HepG2 (cell line): ENCODE measurements at regions not wholly inside any gene's neighbourhood (a gene's known extent, or its start where the extent isn't known, plus 50 kb on each side); places are given as distances from the start of the nearest gene placed in this dataset.
A peak's percentile ranks its signal among the peaks of the same experiment; 100 is the strongest.

ENCODE experiments used
- ATF1 ChIP-seq: IDR thresholded peaks from 2 replicates; pipeline ENCODE4 v1.6.1; 2016; ENCODE audit warnings: mild to moderate bottlenecking, control low read depth
- ATF4 ChIP-seq, 2 experiments: fragments of 450-650 bp in 1 of 2; sonication (generic) in 1 of 2; formaldehyde crosslinking; IDR thresholded peaks; 2 replicates each; pipeline versions ENCODE4 v1.5.0 to v1.8.0; 2020 to 2022; ENCODE audit warnings: mild to moderate bottlenecking in 1 of 2, missing genetic modification reagents in 1 of 2
- BHLHE40 ChIP-seq: IDR thresholded peaks from 2 replicates; pipeline ENCODE4 v1.6.1; 2011; ENCODE audit warnings: low read length, improper control_type of control experiment
- CENPBD1 ChIP-seq: sonication (generic); formaldehyde crosslinking; IDR thresholded peaks from 2 replicates; pipeline ENCODE4 v1.8.0; 2022; ENCODE audit warnings: missing genetic modification reagents, low read depth, mild to moderate bottlenecking, borderline replicate concordance
- HCFC1 ChIP-seq: fragments of 150-350 bp; IDR thresholded peaks from 2 replicates; pipeline ENCODE4 v1.6.1; 2014; ENCODE audit warnings: low read depth, low read length
- ISX ChIP-seq: sonication (generic); formaldehyde crosslinking; conservative IDR thresholded peaks from 2 replicates; pipeline ENCODE4 v1.5.0; 2020; ENCODE audit warnings: missing genetic modification reagents
- LBX2 ChIP-seq: sonication (generic); formaldehyde crosslinking; IDR thresholded peaks from 2 replicates; pipeline ENCODE4 v1.5.0; 2020; ENCODE audit warnings: missing genetic modification reagents, mild to moderate bottlenecking, borderline replicate concordance
- NCOA2 ChIP-seq: sonication (generic); formaldehyde crosslinking; IDR thresholded peaks from 2 replicates; pipeline ENCODE4 v1.8.0; 2022; ENCODE audit warnings: inconsistent platforms
- NFATC3 ChIP-seq: sonication (generic); formaldehyde crosslinking; IDR thresholded peaks from 2 replicates; pipeline ENCODE4 v1.5.1; 2020; ENCODE audit warnings: mild to moderate bottlenecking, missing genetic modification reagents
- PBX2 ChIP-seq: IDR thresholded peaks from 2 replicates; pipeline ENCODE4 v1.6.1; 2016; ENCODE audit warnings: control low read depth
- PRDM15 ChIP-seq: sonication (generic); formaldehyde crosslinking; IDR thresholded peaks from 2 replicates; pipeline ENCODE4 v1.4.0; 2020; ENCODE audit warnings: missing genetic modification reagents
- RBFOX2 ChIP-seq: fragments of 200-400 bp; formaldehyde crosslinking; IDR thresholded peaks from 2 replicates; pipeline ENCODE4 v1.6.1; 2017; ENCODE audit warnings: low read depth, mild to moderate bottlenecking, low read length
- SSRP1 ChIP-seq: IDR thresholded peaks from 2 replicates; pipeline ENCODE4 v1.6.1; 2016; ENCODE audit warnings: control low read depth
- ZBTB14 ChIP-seq: sonication (generic); formaldehyde crosslinking; IDR thresholded peaks from 2 replicates; pipeline ENCODE4 v1.4.0; 2020; ENCODE audit warnings: missing genetic modification reagents
- ZBTB42 ChIP-seq: sonication (generic); formaldehyde crosslinking; IDR thresholded peaks from 2 replicates; pipeline ENCODE4 v1.5.0; 2020; ENCODE audit warnings: mild to moderate bottlenecking, missing genetic modification reagents
- ZBTB43 ChIP-seq: sonication (generic); formaldehyde crosslinking; conservative IDR thresholded peaks from 2 replicates; pipeline ENCODE4 v1.4.0; 2020; ENCODE audit warnings: missing genetic modification reagents
- ZNF101 ChIP-seq: sonication (generic); formaldehyde crosslinking; IDR thresholded peaks from 2 replicates; pipeline ENCODE4 v1.4.0; 2020; ENCODE audit warnings: mild to moderate bottlenecking, low read depth, missing genetic modification reagents, borderline replicate concordance
- ZNF225 ChIP-seq: sonication (generic); formaldehyde crosslinking; IDR thresholded peaks from 2 replicates; pipeline ENCODE4 v1.4.0; 2020; ENCODE audit warnings: mild to moderate bottlenecking, missing genetic modification reagents
- ZNF34 ChIP-seq: sonication (generic); formaldehyde crosslinking; IDR thresholded peaks from 2 replicates; pipeline ENCODE4 v1.4.0; 2020; ENCODE audit warnings: mild to moderate bottlenecking, missing genetic modification reagents, borderline replicate concordance
- ZNF431 ChIP-seq: sonication (generic); formaldehyde crosslinking; IDR thresholded peaks from 2 replicates; pipeline ENCODE4 v1.9.0; 2022; ENCODE audit warnings: missing genetic modification reagents, low read depth, mild to moderate bottlenecking, borderline replicate concordance
- ZNF546 ChIP-seq: sonication (generic); formaldehyde crosslinking; conservative IDR thresholded peaks from 2 replicates; pipeline ENCODE4 v1.8.1; 2023; ENCODE audit warnings: mild to moderate bottlenecking, missing genetic modification reagents
- ZNF724P ChIP-seq: sonication (generic); formaldehyde crosslinking; IDR thresholded peaks from 2 replicates; pipeline ENCODE4 v1.8.0; 2022; ENCODE audit warnings: missing genetic modification reagents, borderline replicate concordance
- ZNF839 ChIP-seq: sonication (generic); formaldehyde crosslinking; IDR thresholded peaks from 2 replicates; pipeline ENCODE4 v1.4.0; 2020; ENCODE audit warnings: missing genetic modification reagents, mild to moderate bottlenecking, borderline replicate concordance

GRCh38 chr15:35209838-35210237 lies 124.7 kb upstream of the NANOGP8 start (continued):
- TF ChIP-seq ATF4 (CRISPR knock-in tag; IDR thresholded peaks at IDR 0.05) = no peak
- no peak for TF ChIP-seq ZBTB43 (CRISPR knock-in tag)
- TF ChIP-seq ZBTB14 = no peak
- TF ChIP-seq BHLHE40 = 0 out of 2 replicates have a peak, but pooled peaks have one; percentile 37
- TF ChIP-seq SSRP1 (CRISPR knock-in tag) = no peak
- no peak for TF ChIP-seq ZNF225 (CRISPR knock-in tag)
- no peak for TF ChIP-seq PBX2 (CRISPR knock-in tag)
- no peak for TF ChIP-seq ISX (CRISPR knock-in tag)
- no peak for TF ChIP-seq NFATC3 (CRISPR knock-in tag)
- no peak for TF ChIP-seq LBX2 (CRISPR knock-in tag)
- no peak for TF ChIP-seq PRDM15 (CRISPR knock-in tag)
- no peak for TF ChIP-seq RBFOX2
- no peak for TF ChIP-seq ZNF839 (CRISPR knock-in tag)
- no peak for TF ChIP-seq CENPBD1 (CRISPR knock-in tag)
- TF ChIP-seq ZNF431 (CRISPR knock-in tag) = no peak
- no peak for TF ChIP-seq ZBTB42
- no peak for TF ChIP-seq ZNF546 (CRISPR knock-in tag)
- no peak for TF ChIP-seq HCFC1
- no peak for TF ChIP-seq ZNF101 (CRISPR knock-in tag)
- no peak for TF ChIP-seq ATF1 (CRISPR knock-in tag)
- TF ChIP-seq NCOA2 (CRISPR knock-in tag) = 0 out of 2 replicates have a peak, but pooled peaks have one; percentile 18
- no peak for TF ChIP-seq ZNF724P (CRISPR knock-in tag)
- TF ChIP-seq ZNF34 (CRISPR knock-in tag) = no peak
